ENCODE measurements at regions not wholly inside any gene's neighbourhood (a gene's known extent, or its start where the extent isn't known, plus 50 kb on each side); places are given as distances from the start of the nearest gene placed in this dataset.

GRCh38 chr2:14448340-14448739 lies 184.2 kb upstream of the LRATD1 start:
- no peak overlapping the region for H3K27ac ChIP-seq
- H3K27me3 ChIP-seq, result no peaks in the 10 kb centered on the region
- TF ChIP-seq, protein P1, sequence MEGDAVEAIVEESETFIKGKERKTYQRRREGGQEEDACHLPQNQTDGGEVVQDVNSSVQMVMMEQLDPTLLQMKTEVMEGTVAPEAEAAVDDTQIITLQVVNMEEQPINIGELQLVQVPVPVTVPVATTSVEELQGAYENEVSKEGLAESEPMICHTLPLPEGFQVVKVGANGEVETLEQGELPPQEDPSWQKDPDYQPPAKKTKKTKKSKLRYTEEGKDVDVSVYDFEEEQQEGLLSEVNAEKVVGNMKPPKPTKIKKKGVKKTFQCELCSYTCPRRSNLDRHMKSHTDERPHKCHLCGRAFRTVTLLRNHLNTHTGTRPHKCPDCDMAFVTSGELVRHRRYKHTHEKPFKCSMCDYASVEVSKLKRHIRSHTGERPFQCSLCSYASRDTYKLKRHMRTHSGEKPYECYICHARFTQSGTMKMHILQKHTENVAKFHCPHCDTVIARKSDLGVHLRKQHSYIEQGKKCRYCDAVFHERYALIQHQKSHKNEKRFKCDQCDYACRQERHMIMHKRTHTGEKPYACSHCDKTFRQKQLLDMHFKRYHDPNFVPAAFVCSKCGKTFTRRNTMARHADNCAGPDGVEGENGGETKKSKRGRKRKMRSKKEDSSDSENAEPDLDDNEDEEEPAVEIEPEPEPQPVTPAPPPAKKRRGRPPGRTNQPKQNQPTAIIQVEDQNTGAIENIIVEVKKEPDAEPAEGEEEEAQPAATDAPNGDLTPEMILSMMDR (IDR thresholded peaks at IDR 0.05), result no peak
- no peak for TF ChIP-seq POLR2AphosphoS5 (IDR thresholded peaks at IDR 0.05; ENCODE audit: insufficient read depth in 1 of 2, low read depth in 1 of 2)
- no peak for TF ChIP-seq POLR2A (IDR thresholded peaks at IDR 0.05)
- H3K4me1 ChIP-seq, result no peaks in the 10 kb centered on the region
- no peaks in the 10 kb centered on the region for H3K36me3 ChIP-seq
- H3K9me3 ChIP-seq, result no peaks in the 10 kb centered on the region
- no peak overlapping the region for H3K4me3 ChIP-seq
- no peak for DNase-seq (ENCODE audit: extremely low spot score in 2 of 2)
- intact Hi-C loops (cut with DNase I), result no loop called here

DNA sequence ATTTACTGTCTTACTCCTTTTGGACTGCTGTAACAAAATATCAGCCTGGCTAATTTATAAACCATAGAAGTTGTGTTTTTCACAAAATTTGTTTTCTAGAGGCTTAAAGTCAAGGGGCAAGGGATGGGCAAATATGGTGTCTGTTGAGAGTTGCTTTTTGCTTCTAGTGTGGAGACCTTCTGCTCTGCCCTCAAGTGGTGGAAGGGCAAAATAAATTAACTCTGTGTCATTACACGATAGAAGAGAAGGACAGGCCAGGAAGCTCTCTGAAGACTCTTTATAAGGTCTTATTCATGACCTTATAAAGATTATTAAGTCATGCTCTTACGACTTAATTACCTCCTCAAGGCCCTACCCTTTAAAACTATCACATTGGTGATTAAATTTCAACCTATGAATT lies 181.2 kb upstream of the LRATD1 start:
- intact Hi-C loops (cut with DNase I), result no loop called here
- Histone ChIP-seq H3K36me3 (no peaks in the 10 kb centered on the region), H3K27me3 (no peaks in the 10 kb centered on the region), H3K27ac (no peak overlapping the region), H3K9me3 (no peaks in the 10 kb centered on the region), H3K4me3 (no peak overlapping the region), H3K4me1 (no peaks in the 10 kb centered on the region)
- TF ChIP-seq, protein P1 (IDR thresholded peaks at IDR 0.05), result no peak
- TF ChIP-seq POLR2AphosphoS5 (IDR thresholded peaks at IDR 0.05; ENCODE audit: insufficient read depth in 1 of 2, low read depth in 1 of 2), result no peak
- no peak for TF ChIP-seq POLR2A (IDR thresholded peaks at IDR 0.05)
- DNase-seq (ENCODE audit: extremely low spot score in 2 of 2), result no peak

GRCh38 chr2:14454202-14454601 lies 178.3 kb upstream of the LRATD1 start:
- no peak for DNase-seq (ENCODE audit: extremely low spot score in 2 of 2)
- H3K9me3 ChIP-seq, result no peaks in the 10 kb centered on the region
- intact Hi-C loops (cut with DNase I), result no loop called here
- H3K4me1 ChIP-seq, result no peaks in the 10 kb centered on the region
- no peak overlapping the region for H3K4me3 ChIP-seq
- TF ChIP-seq, protein P1 (IDR thresholded peaks at IDR 0.05), result no peak
- no peak for TF ChIP-seq POLR2A (IDR thresholded peaks at IDR 0.05)
- no peak for TF ChIP-seq POLR2AphosphoS5 (IDR thresholded peaks at IDR 0.05; ENCODE audit: insufficient read depth in 1 of 2, low read depth in 1 of 2)
- no peaks in the 10 kb centered on the region for H3K27me3 ChIP-seq
- no peak overlapping the region for H3K27ac ChIP-seq
- H3K36me3 ChIP-seq, result no peaks in the 10 kb centered on the region

- no peak overlapping the region for H3K4me3 ChIP-seq
- H3K27me3 ChIP-seq, result no peaks in the 10 kb centered on the region
- TF ChIP-seq, protein P1 (IDR thresholded peaks at IDR 0.05), result no peak
- TF ChIP-seq POLR2A (IDR thresholded peaks at IDR 0.05) (no peak), POLR2AphosphoS5 (IDR thresholded peaks at IDR 0.05; ENCODE audit: insufficient read depth in 1 of 2, low read depth in 1 of 2) (no peak)
- no peak overlapping the region for H3K27ac ChIP-seq
- no peaks in the 10 kb centered on the region for H3K4me1 ChIP-seq
- H3K9me3 ChIP-seq, result no peaks in the 10 kb centered on the region
- intact Hi-C loops (cut with DNase I), result no loop called here
- no peaks in the 10 kb centered on the region for H3K36me3 ChIP-seq
- DNase-seq (ENCODE audit: extremely low spot score in 2 of 2), result no peak
These were observed 172.7 kb upstream of the LRATD1 start for GRCh38 chr2:14459786-14460325.

DNA sequence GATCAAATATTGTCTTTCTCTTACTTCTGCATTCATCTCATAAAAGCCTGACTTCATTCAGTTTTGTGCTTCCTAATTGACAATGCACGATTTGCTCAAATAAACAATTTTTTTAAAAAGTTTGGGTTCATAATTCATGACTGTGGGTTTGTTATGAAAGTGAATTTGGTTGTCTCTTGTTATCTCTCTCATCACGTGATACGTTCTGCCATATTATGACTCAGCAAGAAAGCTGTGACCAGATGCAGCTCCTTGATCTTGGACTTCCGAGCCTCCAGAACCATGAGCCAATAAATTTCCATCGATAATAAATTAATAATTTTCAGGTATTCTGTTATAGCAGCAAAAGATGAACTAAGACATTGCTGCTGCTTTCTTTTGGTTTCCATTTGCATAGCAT lies 156.5 kb upstream of the LRATD1 start:
- DNase-seq (ENCODE audit: extremely low spot score in 2 of 2), result no peak
- H3K4me1 ChIP-seq, result no peaks in the 10 kb centered on the region
- no peaks in the 10 kb centered on the region for H3K27me3 ChIP-seq
- TF ChIP-seq POLR2AphosphoS5 (IDR thresholded peaks at IDR 0.05; ENCODE audit: insufficient read depth in 1 of 2, low read depth in 1 of 2) (no peak), POLR2A (IDR thresholded peaks at IDR 0.05) (no peak)
- TF ChIP-seq, protein P1 (IDR thresholded peaks at IDR 0.05), result no peak
- no peaks in the 10 kb centered on the region for H3K9me3 ChIP-seq
- H3K27ac ChIP-seq, result no peak overlapping the region
- intact Hi-C loops (cut with DNase I), result no loop called here
- H3K36me3 ChIP-seq, result no peaks in the 10 kb centered on the region
- H3K4me3 ChIP-seq, result no peak overlapping the region

All from vagina (tissue), 2 donors.